C1 segment of cervical spinal cord (tissue), 14 donors: ENCODE measurements at regions not wholly inside any gene's neighbourhood (a gene's known extent, or its start where the extent isn't known, plus 50 kb on each side); places are given as distances from the start of the nearest gene placed in this dataset.
A peak's percentile ranks its signal among the peaks of the same experiment; 100 is the strongest.

Experiments used
- DNase-seq, 14 donors: peaks; one replicate each; lab custom pipeline; 2025; lab: John Stamatoyannopoulos, UW

- no peak for DNase-seq
Measured at GRCh38 chr2:155309483-155309882, 611.0 kb downstream of the KCNJ3 start.

GRCh38 chr2:155308367-155309009 lies 610.0 kb downstream of the KCNJ3 start:
- no peak for DNase-seq

GRCh38 chr2:155301221-155301620 lies 602.7 kb downstream of the KCNJ3 start:
- no peak for DNase-seq

DNA sequence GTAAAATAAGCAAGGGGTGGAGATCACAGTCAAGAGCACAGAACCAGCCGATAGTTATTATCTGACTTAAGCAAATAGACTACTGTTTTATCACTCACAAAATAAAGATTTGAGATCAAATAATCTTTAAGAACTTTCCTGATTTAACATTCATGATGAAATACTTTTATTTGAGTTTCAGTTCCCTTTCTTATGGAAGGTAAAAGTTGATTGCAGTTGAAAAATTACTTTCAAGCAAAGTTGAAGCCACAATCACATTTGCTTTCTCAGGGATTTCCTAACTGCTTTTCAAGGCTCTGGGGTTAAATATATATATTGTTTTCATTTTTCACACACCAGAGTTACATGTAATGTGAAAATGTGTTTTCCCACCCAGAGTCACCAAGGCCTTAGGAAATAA lies 599.5 kb downstream of the KCNJ3 start:
- DNase-seq = no peak

- DNase-seq = no peak
Measured at GRCh38 chr2:155294358-155294757, 595.9 kb downstream of the KCNJ3 start.

DNA sequence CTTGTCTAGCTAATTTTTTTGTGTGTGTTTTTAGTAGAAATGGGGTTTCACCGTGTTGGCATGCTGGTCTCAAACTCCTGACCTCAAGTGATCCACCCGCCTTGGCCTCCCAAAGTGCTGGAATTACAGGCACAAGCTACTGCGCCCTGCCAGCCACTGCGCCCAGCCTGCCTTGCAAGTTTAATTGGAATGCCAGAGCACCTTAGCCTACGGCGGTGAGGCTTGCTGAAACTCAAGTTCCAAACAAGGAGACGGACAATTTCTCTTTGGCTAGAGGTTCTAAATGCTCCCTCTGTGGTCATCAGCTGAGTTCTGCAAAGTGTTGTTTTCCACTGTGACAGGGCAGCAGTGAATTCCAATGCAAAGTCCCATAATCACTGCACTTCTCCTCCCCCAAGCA lies 583.4 kb downstream of the KCNJ3 start:
- DNase-seq = no peak

GRCh38 chr2:155273323-155273722 lies 574.8 kb downstream of the KCNJ3 start:
- no peak for DNase-seq

DNA sequence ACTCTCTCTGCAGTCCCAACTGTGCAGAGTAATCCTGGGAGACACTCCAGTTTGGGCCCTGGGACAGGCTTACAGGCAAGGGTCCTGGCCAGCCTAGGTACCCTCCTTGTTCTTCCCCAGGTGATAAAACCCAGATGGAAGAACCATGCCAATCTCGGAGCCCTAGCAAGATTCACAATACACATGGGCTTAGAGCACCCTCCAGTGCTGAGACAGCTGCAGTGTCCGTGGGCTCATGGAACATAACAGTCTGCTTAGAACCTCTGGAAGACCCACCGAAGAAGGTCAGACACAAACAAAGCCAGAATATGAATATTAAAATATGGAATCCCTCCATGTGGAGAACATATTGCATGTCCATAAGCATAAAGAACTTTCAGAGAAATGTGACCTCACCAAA lies 568.1 kb downstream of the KCNJ3 start:
- DNase-seq = no peak

DNA sequence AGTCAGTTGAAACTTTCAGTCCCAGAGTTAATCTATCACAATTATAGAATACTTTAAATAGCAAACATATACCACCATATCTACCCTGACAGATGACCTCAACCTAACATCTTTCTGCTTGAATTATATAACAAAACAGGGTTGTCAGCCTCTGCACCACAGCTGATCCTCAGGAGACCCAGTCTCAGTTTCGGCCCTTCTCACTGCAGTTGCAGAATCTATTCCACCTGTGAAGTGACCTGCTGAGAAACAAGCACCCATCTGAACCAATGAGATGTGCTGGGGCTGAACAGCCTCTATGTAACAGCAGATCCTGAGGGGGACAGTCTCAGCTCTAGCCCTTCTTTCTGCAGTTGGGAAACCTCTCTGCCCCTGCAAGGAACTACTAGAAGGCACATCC lies 567.6 kb downstream of the KCNJ3 start:
- DNase-seq = no peak

- no peak for DNase-seq
Measured at GRCh38 chr2:155256803-155257202, 558.3 kb downstream of the KCNJ3 start.

- DNase-seq = peak in 2 of 14 donors; percentile 3 to 21
Measured at GRCh38 chr2:155250800-155251199, 552.3 kb downstream of the KCNJ3 start.

DNA sequence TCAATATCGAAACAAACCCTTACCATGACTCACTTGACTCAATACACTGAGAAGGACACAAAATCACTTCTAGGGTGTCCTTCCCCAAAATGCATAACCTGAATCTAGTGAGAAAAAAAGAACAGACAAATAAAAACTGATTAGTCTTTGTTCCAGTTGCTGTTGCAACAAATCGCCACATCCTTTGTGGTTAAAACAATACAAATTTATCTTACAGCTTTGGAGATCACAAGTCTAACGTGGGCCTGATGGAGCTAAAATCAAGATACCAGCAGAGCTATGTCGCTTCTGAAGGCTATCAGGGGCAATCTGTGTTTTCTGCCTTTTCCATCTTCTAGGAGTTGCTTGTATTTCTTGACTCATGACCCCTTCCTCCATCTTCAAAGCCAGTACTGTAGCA lies 541.7 kb downstream of the KCNJ3 start:
- DNase-seq = no peak

- DNase-seq = no peak
Measured at GRCh38 chr2:155235710-155236109, 537.2 kb downstream of the KCNJ3 start.

GRCh38 chr2:155223781-155224406 lies 525.4 kb downstream of the KCNJ3 start:
- DNase-seq = peak in 1 of 14 donors; percentile 29

GRCh38 chr2:155218945-155219344 lies 520.5 kb downstream of the KCNJ3 start:
- no peak for DNase-seq

GRCh38 chr2:155218292-155218924 lies 519.9 kb downstream of the KCNJ3 start:
- no peak for DNase-seq

GRCh38 chr2:155215037-155215707 lies 516.7 kb downstream of the KCNJ3 start:
- DNase-seq = no peak

- DNase-seq = no peak
Measured at GRCh38 chr2:155209696-155210450, 511.4 kb downstream of the KCNJ3 start.

GRCh38 chr2:155203178-155203577 lies 504.7 kb downstream of the KCNJ3 start:
- DNase-seq = no peak

GRCh38 chr2:155200753-155201152 lies 502.3 kb downstream of the KCNJ3 start:
- DNase-seq = no peak

DNA sequence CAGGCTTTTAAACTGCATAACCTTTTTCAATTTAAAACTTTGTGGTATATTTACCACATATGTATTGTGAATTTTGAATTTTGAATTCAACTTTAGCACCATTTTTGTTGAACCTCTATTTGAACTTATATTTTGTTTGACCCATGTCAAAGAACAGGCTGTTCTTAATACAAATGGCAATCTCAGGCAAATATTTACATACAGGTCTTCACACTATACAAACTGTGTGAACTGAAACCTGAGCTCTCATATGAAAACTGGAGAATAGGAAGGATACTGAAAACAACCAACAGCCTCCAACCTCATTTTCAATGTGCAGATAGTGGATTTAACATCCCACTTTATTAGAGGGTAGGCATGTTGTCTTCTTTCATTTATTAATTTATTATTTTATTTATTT lies 491.8 kb downstream of the KCNJ3 start:
- DNase-seq = no peak

- no peak for DNase-seq
Measured at GRCh38 chr2:155178921-155179320, 480.4 kb downstream of the KCNJ3 start.
